ENCODE measurements at regions not wholly inside any gene's neighbourhood (a gene's known extent, or its start where the extent isn't known, plus 50 kb on each side); places are given as distances from the start of the nearest gene placed in this dataset.

DNA sequence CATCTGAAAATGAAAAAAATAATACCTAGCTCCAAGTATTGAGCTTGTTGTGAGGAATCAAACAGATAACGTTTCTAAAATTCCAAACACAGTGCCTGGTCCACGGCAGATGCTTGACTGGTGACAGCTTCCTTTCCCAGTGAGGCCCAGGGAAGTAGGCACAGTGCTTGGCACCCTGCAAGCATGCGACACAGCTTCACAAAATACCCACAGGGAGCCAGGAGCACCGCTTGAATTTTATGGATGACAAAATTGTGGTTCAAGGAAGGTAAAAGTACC lies 205.1 kb upstream of the TNP1 start:
- no peaks in the 10 kb centered on the region for H4K20me1 ChIP-seq (ENCODE audit: control insufficient read depth, extremely low read depth, insufficient read depth, low read length)
- H3K4me1 ChIP-seq (ENCODE audit: control insufficient read depth, extremely low read depth, insufficient read depth, low read length) = no peaks in the 10 kb centered on the region
- no peaks in the 10 kb centered on the region for H3K36me3 ChIP-seq (ENCODE audit: control insufficient read depth in 2 of 2, extremely low read depth in 1 of 2, insufficient read depth in 2 of 2, low read length in 2 of 2)
- H3K27me3 ChIP-seq (ENCODE audit: control insufficient read depth, extremely low read depth, insufficient read depth, low read length) = no peaks in the 10 kb centered on the region
- no peak overlapping the region for H3K4me3 ChIP-seq (ENCODE audit: control insufficient read depth in 2 of 3, extremely low read depth in 1 of 3, insufficient read depth in 2 of 3, low read depth in 1 of 3, low read length in 3 of 3)
- no peak for FAIRE-seq
- no peak overlapping the region for H2AFZ ChIP-seq (ENCODE audit: control insufficient read depth, low read length)
- H3K27ac ChIP-seq (ENCODE audit: control insufficient read depth, insufficient read depth, low read length) = no peak overlapping the region
- no peaks in the 10 kb centered on the region for H3K9me1 ChIP-seq (ENCODE audit: control insufficient read depth, extremely low read depth, insufficient read depth, low read length)
- H3K9me3 ChIP-seq (ENCODE audit: control insufficient read depth, low read depth, low read length) = peaks cover 2% of the 10 kb centered on the region
- dilution Hi-C loops (cut with MboI; ENCODE audit: extremely low pct_ligation_motif_present, low sequenced_read_pairs) = no loop called here
- no peak overlapping the region for H3K9ac ChIP-seq (ENCODE audit: control insufficient read depth, extremely low read depth, insufficient read depth, low read length)
- DNase-seq (ENCODE audit: low read depth, low spot score) = no peak
- no peak overlapping the region for H3K4me2 ChIP-seq (ENCODE audit: control insufficient read depth, extremely low read depth, insufficient read depth, low read depth, low read length)
- TF ChIP-seq, protein P1, sequence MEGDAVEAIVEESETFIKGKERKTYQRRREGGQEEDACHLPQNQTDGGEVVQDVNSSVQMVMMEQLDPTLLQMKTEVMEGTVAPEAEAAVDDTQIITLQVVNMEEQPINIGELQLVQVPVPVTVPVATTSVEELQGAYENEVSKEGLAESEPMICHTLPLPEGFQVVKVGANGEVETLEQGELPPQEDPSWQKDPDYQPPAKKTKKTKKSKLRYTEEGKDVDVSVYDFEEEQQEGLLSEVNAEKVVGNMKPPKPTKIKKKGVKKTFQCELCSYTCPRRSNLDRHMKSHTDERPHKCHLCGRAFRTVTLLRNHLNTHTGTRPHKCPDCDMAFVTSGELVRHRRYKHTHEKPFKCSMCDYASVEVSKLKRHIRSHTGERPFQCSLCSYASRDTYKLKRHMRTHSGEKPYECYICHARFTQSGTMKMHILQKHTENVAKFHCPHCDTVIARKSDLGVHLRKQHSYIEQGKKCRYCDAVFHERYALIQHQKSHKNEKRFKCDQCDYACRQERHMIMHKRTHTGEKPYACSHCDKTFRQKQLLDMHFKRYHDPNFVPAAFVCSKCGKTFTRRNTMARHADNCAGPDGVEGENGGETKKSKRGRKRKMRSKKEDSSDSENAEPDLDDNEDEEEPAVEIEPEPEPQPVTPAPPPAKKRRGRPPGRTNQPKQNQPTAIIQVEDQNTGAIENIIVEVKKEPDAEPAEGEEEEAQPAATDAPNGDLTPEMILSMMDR (optimal IDR thresholded peaks at IDR 0.05 in 1 of 3, IDR thresholded peaks at IDR 0.05 in 1 of 3, conservative IDR thresholded peaks at IDR 0.05 in 1 of 3; ENCODE audit: extremely low read depth in 1 of 3, insufficient read depth in 2 of 3, low read length in 3 of 3) = no peak
- no peaks in the 10 kb centered on the region for H3K79me2 ChIP-seq (ENCODE audit: control insufficient read depth, insufficient read depth, low read length)

DNA sequence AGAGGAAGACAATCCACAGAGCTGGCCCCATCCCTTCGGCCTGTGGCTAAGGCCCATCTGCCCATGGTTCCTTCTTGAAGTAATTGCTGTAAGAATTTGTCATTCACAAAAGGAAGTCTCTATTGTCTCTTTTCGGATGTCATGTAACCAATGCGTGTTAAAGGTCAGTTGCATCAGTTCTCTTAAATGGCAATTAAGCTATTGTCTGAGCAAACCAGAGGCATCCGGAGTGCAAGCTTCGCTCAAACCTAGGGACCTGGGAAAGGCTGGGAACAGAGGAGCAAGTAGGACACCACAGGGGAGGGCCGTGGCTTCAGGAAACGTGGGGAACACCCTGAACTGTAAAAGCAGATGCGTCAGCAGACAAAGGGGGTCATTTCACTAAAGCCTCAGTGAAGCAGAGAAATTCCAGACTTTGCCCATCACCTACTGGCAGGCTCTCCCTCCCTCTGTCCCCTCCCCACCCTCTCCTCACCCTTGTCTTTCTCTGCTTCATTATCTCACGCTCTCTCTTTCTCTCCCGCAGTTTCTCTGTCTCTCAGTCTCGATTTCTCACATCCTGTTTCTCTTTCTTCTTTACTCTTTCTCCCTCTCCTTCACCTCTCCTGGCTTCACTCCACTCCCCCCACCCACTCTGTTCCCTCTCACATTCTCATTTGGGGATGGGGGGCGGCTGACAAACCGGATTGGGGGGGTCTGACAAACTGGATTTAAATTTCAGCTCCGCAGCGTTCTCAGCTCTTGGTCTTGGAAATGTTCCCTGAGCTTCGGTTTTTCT lies 204.6 kb upstream of the TNP1 start:
- no peak overlapping the region for H3K9ac ChIP-seq (ENCODE audit: control insufficient read depth, extremely low read depth, insufficient read depth, low read length)
- H3K36me3 ChIP-seq (ENCODE audit: control insufficient read depth in 2 of 2, extremely low read depth in 1 of 2, insufficient read depth in 2 of 2, low read length in 2 of 2) = no peaks in the 10 kb centered on the region
- H3K4me2 ChIP-seq (ENCODE audit: control insufficient read depth, extremely low read depth, insufficient read depth, low read depth, low read length) = no peak overlapping the region
- no peaks in the 10 kb centered on the region for H3K27me3 ChIP-seq (ENCODE audit: control insufficient read depth, extremely low read depth, insufficient read depth, low read length)
- H2AFZ ChIP-seq (ENCODE audit: control insufficient read depth, low read length) = no peak overlapping the region
- TF ChIP-seq, protein P1 (optimal IDR thresholded peaks at IDR 0.05 in 1 of 3, IDR thresholded peaks at IDR 0.05 in 1 of 3, conservative IDR thresholded peaks at IDR 0.05 in 1 of 3; ENCODE audit: extremely low read depth in 1 of 3, insufficient read depth in 2 of 3, low read length in 3 of 3) = no peak
- TF ChIP-seq EZH2 (IDR thresholded peaks at IDR 0.05; ENCODE audit: low read length) = no peak
- FAIRE-seq (no peak), DNase-seq (ENCODE audit: low read depth, low spot score) (no peak)
- no peaks in the 10 kb centered on the region for H3K9me1 ChIP-seq (ENCODE audit: control insufficient read depth, extremely low read depth, insufficient read depth, low read length)
- no peaks in the 10 kb centered on the region for H3K4me1 ChIP-seq (ENCODE audit: control insufficient read depth, extremely low read depth, insufficient read depth, low read length)
- H4K20me1 ChIP-seq (ENCODE audit: control insufficient read depth, extremely low read depth, insufficient read depth, low read length) = no peaks in the 10 kb centered on the region
- no peaks in the 10 kb centered on the region for H3K79me2 ChIP-seq (ENCODE audit: control insufficient read depth, insufficient read depth, low read length)
- H3K4me3 ChIP-seq (ENCODE audit: control insufficient read depth in 2 of 3, extremely low read depth in 1 of 3, insufficient read depth in 2 of 3, low read depth in 1 of 3, low read length in 3 of 3) = no peak overlapping the region
- dilution Hi-C loops (cut with MboI; ENCODE audit: extremely low pct_ligation_motif_present, low sequenced_read_pairs) = no loop called here
- peaks cover 2% of the 10 kb centered on the region for H3K9me3 ChIP-seq (ENCODE audit: control insufficient read depth, low read depth, low read length)
- no peak overlapping the region for H3K27ac ChIP-seq (ENCODE audit: control insufficient read depth, insufficient read depth, low read length)

All from keratinocyte (primary cell).